Non-pigmented ciliary epithelial cell (primary cell): ENCODE measurements at regions not wholly inside any gene's neighbourhood (a gene's known extent, or its start where the extent isn't known, plus 50 kb on each side); places are given as distances from the start of the nearest gene placed in this dataset.

Experiments used
- DNase-seq: peaks from one replicate; pipeline ENCODE4 v3.0.0-alpha.2; 2010; ENCODE audit warnings: low read depth

GRCh38 chr7:73964786-73965185 lies 63.2 kb upstream of the ELN start:
- no peak for DNase-seq

GRCh38 chr7:73966062-73966940 lies 61.7 kb upstream of the ELN start:
- DNase-seq, result no peak

- no peak for DNase-seq
Measured at GRCh38 chr7:73966941-73967831, 60.8 kb upstream of the ELN start.

- no peak for DNase-seq
Measured at GRCh38 chr7:73967832-73968290, 60.1 kb upstream of the ELN start.

DNA sequence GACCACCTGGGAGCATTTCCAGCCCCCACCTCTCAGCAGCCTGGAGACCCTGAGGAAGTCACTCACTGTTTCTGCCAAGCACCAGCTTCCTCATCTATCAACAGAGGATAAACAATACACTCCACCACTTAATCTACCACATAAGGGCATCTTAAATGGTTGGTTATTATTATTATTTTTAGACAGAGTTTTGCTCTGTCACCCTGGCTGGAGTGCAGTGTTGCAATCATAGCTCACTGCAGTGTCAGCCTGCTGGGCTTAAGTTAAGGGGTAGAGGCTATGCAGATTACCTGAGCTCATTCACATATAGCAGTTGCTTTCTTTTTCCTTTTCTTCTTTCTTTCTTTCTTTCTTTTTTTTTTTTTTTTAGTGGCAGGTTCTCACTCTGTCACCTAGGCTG lies 59.5 kb upstream of the ELN start:
- no peak for DNase-seq

DNA sequence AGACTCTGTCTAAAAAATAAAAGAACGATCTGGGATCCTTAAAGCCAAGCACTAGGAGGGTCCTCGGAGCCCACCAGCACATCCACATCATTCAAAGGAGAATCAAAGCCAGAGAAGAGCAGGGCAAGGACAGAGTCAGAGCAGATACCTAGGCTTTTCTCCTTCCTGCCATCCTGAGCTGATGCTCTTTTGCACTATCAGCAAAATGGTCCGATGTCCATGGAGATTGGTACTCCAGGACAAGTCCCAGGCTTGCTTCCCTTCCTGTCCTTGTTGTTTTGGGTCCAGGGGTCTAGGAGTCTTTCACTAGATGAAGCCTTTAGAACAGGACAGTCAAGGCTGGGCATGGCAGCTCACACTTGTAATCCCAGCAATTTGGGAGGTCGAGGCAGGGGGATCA lies 58.0 kb upstream of the ELN start:
- DNase-seq, result no peak

DNA sequence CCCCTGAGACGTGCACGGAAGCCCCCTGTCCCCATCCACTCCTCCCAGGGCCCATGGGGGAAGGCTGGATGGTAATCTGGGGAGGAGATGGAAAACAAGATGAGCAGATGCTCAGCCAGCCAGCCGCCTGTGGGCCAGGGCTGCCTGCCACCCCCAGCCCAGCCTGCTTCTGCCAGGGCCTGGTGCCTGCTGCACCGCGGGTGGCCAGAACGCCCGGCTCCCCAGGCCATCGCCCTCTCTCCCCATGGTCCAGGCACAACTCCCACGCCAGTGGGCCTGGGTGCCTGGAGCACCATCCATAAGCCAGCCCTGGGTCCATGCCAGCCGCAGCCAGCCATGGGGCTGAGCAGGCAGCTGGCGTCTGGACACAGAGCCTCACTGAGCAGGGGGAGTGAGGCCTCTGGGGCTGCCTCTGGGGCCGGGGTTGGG lies 57.2 kb upstream of the ELN start:
- no peak for DNase-seq

DNA sequence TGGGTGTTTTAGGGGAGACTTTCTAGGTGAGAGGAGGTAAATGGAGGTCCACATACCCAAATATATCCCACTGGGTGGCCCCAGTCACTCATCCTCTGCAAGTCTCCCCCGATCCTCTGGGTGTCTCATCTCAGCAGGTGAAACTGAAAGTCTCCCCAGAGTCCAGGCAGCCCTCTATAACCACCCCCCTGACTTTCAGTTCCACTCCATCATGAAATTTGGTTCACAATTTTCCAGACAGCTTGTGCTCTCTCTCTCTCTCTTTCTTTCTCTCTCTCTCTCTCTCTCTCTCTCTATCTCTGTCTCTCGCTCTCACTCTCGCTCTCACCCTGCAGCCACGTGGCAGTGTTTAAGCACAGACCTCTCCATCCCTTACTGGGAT lies 56.7 kb upstream of the ELN start:
- no peak for DNase-seq

- no peak for DNase-seq
Measured at GRCh38 chr7:73971704-73972341, 56.1 kb upstream of the ELN start.

DNA sequence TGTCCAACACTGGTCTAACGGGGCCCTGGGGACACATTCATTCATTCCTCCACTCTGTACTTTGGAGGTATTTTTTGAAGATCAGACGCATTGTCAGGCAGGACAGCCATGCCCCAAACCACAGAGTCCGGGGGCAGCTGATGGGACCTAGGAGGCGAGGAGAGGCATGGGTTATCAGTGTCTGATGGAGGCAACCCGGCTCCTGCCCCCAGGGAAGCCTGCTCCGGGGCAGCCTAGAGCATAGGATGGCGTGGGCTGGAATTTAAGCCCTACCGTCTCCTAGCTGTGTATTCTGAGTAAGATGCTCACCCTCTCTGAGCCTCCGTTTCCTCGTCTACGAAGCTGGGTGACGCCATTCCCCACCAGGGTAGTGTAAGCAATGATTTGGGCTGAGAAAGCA lies 55.4 kb upstream of the ELN start:
- no peak for DNase-seq

DNA sequence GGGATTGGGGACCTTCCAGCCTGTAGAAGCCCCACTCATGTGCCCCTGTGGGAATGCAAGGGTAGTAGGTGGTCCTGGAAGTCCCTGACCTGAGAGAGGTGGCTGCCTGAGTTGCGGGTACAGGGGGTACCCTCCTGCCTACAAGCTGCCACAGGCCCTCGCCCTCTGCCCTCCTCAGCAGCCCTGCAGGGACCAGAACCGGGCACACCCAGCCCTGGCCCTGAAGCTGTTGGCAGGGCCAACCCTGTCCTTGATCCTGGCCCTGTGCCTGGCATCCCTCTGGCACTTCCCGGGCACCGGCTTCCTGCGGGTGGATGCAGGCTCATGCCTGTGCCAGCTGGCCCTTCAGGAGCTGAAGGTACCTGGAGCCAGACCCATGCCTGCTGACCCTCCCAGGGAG lies 54.9 kb upstream of the ELN start:
- no peak for DNase-seq

GRCh38 chr7:73974101-73974947 lies 53.6 kb upstream of the ELN start:
- no peak for DNase-seq

DNA sequence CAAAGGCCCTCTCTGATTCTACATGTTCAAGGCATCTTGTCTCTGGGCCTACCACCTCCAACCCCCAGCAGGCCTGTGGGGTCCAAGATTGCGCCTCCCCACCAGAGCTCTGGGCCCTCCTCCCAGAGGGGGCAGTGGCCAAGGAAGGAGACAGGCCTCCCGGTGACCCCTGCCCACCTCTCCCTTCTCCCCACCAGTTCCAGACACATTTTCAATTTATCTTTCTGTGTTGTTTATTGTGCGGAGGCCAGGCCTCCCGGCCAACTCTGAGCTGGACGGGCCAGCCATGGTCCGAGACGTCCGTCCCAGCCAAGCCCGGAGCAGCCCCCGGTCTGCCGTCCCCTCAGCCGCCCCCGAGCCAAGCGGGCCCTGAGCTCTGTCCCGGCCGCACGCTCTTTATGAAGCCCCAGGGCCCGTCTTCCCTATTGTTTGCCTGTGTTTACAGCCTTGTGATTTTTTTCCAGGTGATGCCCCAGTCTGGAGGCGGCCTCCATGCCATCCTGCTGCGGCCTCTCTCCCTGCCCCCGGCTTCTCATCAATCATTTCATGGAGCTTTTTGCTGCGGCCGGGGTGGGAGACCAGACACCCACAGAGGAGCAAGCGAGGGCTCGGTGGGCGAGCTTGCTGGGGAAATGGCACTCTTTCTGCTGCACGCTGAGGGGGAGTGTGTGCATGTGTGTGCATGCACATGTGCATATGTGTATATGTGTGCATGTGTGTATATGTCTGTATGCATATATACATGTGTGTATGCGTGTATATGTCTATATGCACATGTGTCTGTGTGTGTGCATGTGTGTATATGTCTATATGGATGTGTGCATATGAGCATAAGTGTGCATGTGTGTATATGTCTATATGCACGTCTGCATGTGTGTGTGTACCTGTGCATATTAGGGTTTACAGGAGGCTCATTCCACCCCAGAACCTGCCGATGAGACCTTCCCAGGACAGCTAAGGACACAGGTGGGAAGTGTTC lies 52.7 kb upstream of the ELN start:
- no peak for DNase-seq

DNA sequence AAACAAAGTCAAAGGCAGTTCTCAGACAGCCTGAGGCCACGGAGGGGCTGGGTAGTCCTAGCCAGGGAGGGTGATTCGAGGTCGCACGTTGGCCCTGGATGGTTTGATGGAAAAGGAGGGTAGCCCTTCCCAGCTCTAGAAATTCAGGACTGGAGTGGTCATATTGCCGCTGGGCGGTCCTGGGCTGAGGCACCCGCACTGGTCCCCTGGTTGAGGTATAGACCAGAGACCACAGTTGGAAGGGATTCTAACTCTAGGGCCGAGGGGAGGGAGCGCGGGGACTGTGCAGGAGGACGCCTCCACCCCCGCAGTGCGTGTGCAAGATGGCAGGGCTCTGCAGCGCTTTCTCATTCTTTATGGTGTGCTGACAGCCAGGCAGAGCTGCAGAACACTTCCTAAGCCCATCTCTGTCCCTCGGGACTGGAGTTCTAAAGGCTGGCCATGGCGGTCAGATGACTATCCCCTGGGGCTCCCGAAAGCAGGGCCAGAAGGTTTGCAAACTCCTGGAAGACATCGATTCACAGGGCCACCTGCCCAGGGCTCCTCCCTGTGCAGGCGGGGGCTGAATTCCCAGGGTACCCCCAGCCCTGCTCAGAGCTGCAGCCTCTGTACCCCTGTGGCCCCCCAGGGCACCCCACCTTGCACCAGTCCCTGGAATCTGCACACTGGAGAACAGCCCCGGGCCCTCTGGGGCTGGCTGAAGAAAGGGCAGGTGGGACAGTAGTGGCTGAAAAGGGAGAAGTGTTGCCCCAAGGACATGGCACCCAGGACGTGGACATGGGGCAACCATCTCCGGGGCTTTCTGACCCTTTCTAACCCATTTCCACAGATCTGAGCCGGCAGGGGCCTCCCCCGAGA lies 51.0 kb upstream of the ELN start:
- no peak for DNase-seq

DNA sequence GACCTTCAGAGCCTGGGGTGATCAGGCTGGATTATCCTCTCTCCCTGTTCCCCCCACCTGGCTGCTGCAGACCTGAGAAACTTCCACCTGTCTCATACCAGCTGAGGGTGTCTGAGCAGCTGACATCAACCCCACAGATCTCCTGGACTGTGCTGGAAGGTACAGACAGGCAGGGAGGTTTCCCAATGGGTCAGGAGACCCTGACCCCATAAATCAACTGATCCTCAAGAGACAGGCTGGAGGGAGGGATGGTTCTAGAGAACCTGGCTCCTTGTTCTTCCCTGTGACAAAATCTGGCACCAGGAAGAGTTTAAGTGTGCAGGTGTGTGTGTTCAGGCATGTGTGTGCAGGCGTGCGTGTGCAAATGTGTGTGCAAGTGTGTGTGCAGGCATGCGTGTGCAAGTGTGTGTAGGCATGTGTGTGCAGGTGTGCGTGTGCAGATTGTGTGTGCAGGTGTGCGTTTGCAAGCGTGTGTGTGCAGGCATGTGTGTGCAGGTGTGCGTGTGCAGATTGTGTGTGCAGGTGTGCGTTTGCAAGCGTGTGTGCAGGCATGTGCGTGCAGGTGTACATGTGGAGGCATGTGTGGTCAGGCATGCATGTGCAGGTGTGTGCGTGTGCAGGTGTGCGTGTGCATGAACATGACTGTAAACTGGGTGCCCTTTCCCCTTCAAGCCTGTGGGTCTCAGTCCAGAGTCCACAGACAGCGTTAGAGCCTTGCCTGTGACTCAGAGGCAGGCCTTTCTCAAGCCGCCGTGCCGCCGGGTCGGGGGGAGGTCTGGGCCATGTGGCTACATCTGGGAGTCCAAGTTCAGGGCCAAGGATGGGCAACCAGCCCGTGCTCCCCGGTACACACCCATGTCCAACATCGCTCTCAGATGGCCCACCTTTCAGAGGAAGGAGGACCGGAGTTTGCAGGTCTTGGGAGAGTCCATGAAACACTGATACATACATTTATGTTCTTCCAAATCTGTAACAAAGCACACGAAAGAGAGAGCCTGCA lies 50.1 kb upstream of the ELN start:
- no peak for DNase-seq
